Stimulated activated CD8-positive, alpha-beta memory T cell treated with anti-CD3 and anti-CD28 coated beads, Interleukin-12 subunit alpha, Interleukin-12 subunit beta, amount 100 ng/mL, for 4 hours (primary cell): ENCODE measurements at regions not wholly inside any gene's neighbourhood (a gene's known extent, or its start where the extent isn't known, plus 50 kb on each side); places are given as distances from the start of the nearest gene placed in this dataset.

ENCODE experiments used
- DNase-seq: peaks from one replicate; pipeline ENCODE4 v3.0.0-alpha.2; 2020; ENCODE audit warnings: low read depth

DNA sequence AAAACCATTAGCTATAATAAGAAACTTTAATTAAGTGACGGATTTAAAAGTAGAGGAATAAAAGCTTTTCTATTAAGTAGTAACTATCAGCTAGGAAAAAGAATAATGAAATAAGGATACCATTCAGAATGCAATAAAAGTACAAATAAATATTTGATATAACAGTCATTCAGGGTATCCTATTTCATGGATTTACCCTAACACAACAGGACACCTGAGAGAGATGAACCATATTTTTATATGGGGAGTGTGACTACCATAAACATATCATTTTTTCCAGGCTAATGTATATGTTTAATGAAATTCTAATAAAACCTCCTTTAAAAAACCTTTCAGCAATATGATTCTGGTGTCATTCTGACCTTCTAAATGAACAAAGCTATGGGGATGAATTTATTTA lies 393.8 kb downstream of the SNAPC1 start:
- no peak for DNase-seq

- DNase-seq: no peak
Measured at GRCh38 chr14:62158779-62159178, 396.6 kb downstream of the SNAPC1 start.

DNA sequence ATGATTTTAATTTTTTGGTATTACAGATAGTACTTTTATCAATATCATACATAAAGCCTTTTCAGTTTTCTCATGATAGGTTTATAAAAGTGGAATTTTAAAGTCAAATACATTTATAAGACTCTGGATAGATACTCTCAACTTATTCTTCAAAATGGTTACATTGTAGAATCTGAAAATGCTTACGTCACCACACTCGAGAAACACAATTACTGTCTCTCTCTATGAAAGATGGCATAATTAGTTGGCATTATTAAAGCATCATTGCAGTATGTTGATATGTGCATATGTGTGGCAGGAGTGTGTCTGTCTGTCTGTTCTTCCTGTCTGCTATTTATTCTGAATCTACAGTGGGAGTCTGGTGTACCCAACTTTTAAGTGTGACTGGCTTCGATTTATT lies 397.1 kb downstream of the SNAPC1 start:
- no peak for DNase-seq

GRCh38 chr14:62162998-62163589 lies 400.9 kb downstream of the SNAPC1 start:
- no peak for DNase-seq

DNA sequence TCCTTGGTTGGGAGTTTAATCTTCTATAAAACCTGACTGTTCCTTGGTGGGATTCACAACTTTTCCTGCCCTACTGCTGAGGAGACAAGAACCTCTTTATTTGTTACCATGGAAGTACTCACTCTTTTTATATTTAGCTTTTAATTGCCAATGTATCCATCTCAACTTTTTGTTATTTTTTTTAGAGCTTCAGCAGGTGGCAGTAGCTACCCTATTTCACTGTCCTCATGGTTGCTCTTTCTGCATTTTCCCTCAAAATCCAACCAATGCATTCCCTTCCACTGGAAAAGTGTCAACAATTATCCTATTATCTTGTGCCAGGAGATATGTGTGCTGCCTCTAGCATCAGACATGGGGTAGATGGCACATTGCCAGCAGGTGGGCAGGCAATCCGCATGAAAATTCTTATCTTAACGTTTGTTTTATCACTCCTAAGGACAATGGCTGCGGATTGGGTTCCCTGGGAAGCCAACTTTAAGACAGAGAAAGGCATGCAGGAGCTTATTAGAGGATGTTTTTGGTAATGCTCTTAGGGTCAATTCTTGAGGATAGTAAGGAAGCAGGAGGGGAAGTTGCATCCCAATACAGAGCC lies 406.4 kb downstream of the SNAPC1 start:
- no peak for DNase-seq

DNA sequence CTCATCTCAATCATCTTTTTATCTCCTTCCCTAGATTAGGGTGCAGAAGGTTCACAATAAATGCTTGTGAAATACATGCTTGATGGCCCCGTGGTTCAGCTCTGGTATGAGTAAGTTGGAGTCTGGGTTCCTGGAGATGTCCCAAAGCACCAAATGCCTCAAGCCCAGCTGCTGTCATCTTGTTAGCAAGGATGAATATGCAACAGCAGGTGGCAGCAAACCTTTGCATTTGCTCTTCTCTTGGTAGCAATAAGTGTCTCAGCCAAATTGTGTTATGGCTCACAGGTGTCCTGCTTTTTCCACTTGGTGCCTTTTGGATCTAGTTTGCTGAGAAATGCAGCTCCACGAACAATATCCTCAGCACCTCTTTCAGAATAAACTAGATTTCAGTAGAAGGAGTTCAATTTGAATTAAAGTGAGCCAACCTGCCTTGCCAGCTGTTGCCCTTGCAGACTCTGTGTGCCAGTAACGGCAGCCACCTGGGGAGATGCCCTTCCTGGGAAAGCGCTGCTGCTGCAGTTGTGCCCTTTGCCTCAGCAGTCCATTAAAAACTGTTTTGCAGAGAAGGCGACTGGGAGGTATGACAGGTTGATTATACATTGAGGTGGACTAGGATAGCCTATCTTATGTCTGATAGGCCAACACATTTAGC lies 417.3 kb downstream of the SNAPC1 start:
- no peak for DNase-seq

- no peak for DNase-seq
Measured at GRCh38 chr14:62181591-62181990, 419.4 kb downstream of the SNAPC1 start.

GRCh38 chr14:62185078-62185477 lies 422.9 kb downstream of the SNAPC1 start:
- DNase-seq: no peak

DNA sequence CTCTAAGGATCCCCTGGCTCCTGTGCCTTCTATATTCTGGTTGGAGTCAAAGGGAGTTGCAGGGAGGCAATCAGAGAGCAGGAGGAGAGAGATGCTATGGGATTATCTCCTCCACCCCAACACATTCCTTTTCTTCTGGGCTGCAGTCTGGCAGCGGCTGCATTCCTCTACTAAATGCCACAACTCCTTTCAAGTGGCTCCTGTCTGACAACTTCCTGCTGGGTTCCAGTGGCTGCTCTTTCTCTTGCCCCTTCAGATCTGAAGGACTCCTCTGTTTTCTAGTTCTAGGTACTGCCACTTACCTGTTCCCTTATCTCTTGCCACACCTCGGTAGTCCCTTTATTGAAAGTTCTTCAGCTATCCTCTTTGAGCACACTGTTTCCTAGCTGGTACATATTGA lies 425.0 kb downstream of the SNAPC1 start:
- DNase-seq: no peak

GRCh38 chr14:62189698-62190097 lies 427.5 kb downstream of the SNAPC1 start:
- no peak for DNase-seq

DNA sequence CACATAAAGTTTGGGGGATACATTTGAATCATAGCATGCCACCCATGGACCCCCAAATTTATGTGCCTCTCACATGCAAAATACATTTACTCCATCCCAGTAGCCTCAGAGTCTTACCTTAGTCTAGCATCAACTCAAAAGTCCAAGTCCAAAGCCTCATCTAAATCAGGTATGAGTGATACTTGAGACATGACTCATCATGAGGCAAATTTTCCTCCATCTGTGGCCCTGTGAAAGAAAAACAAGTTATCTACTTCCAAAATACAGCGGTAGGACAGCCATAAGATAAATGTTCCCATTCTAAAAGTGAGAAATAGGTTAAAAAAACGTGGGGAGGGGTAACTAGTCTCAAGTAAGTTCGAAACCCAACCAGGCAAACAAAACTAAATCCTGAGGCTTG lies 444.2 kb downstream of the SNAPC1 start:
- DNase-seq: no peak

DNA sequence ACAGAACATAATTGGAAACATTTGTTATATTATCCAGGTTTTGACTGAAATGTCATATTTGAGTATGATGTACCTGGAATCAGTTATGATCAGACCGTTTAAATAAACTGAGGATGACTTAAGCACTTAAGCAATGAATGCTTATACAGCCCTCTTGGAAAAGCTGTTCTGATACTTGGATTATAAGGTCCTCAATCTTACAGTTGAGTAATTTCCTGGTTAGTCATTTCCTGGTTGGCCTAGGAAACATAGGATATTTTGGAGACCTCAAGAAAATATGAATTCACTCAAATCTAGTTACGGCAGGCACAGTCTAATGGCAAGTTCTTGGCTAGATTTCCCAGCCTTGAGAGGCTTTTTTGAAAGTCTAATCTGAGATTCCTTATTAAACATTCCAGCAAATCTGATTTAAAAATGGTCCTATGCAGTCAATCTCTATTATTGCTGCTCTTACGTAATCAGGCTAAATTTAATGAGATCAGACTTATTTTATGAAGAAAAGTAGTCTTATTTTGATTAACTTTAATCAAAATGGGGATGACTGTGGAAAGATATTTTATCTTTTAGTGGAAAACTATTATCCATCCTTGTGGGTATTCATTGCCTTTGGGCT lies 447.2 kb downstream of the SNAPC1 start:
- no peak for DNase-seq

GRCh38 chr14:62213516-62213915 lies 451.3 kb downstream of the SNAPC1 start:
- DNase-seq: no peak

- no peak for DNase-seq
Measured at GRCh38 chr14:62216121-62216520, 453.9 kb downstream of the SNAPC1 start.

GRCh38 chr14:62234849-62235248 lies 472.6 kb downstream of the SNAPC1 start:
- no peak for DNase-seq

DNA sequence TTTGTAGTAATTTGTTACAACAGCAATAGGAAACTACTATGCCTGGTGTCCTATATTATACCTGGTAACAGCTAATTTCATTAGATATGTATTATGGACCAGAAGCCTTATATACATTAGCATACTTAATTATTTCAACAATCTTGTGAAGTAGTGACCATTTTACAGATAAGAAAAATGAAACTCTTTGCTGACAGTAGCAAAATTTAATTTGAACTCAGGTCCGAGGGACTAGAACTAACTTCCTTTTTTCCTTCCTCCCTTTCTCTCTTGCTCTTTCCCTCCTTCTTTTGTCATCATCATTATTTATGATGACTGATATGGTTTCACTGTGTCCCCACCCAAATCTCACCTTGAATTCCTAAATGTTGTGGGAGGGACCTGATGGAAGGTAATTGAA lies 482.0 kb downstream of the SNAPC1 start:
- no peak for DNase-seq

DNA sequence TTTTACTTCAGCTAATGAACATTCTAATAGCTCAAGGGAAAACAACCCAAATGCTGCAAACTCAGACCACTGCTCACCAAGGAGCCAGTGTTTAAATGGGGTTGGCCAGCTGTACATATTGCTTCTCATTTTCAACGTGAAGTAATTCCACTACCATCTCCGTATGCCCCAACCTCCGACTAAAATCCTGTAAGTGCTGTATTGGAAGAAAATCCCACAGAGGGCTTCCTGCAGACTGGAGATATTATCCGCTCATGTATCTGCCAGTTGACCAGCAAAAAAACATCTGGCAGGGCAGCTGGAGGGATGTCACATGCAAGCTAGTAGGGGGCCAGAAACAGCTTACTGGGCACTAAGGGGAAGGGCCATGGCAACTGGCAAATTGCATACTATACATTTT lies 485.0 kb downstream of the SNAPC1 start:
- no peak for DNase-seq

DNA sequence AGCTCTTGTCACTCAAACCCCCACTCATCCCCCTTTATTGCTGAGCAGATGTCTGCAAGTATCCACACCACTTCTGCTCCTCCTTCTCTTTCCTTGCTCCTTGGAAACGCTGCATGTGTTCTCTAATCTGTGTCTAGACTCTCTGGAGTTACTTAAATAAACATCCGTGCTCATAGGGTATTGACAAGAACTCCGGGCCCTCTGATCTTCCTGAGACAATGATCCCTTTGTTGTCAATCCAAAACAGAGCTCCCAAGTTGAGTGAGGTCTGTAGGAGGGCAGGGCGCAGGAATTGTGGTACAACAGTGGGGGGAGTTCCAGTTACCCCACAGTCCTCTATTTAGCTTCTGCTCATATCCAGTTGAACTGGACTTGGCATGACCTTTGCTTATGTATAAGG lies 489.0 kb downstream of the SNAPC1 start:
- DNase-seq: no peak

- no peak for DNase-seq
Measured at GRCh38 chr14:62253171-62253570, 491.0 kb downstream of the SNAPC1 start.

DNA sequence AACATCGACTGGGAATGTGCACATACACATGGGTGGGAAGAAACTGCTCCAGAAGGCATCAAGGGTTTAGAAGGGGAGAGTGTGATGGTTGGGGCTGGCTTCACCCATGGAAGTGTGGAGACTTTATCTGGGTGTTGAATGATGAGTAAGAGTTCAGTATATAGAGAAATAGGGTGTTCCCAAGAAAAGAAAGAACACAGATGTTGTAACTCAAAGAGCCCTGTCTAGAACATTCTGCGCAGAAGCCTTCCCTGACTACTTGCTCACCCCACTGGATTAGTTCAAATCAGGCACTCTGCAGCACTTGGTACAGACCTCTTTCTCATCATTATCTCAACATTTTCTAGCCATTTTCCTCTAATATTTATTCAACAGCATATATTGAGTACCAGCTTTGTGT lies 491.7 kb downstream of the SNAPC1 start:
- no peak for DNase-seq

GRCh38 chr14:62269204-62269603 lies 507.0 kb downstream of the SNAPC1 start:
- no peak for DNase-seq

DNA sequence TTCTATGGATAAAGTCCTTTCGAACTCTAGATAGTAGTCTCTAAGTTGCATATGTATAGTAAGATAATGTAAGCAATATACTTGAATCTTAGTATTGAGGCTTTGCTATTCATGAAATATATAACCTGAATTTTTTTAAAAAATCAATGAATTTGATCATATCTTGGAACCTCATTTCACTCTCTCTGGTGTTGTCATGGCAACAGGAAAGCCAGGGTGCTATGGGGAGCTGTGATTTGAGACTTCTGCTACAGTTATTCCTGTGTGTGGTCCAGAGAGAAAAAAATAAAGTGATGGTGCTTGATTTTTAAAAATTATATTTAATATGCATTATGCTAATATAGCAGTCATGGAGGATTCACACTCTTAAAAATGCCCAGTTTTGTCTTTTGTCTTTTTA lies 508.0 kb downstream of the SNAPC1 start:
- no peak for DNase-seq

GRCh38 chr14:62280366-62280765 lies 518.1 kb downstream of the SNAPC1 start:
- no peak for DNase-seq
